GM13977 (cell line): ENCODE measurements at regions not wholly inside any gene's neighbourhood (a gene's known extent, or its start where the extent isn't known, plus 50 kb on each side); places are given as distances from the start of the nearest gene placed in this dataset.

Source experiments
- DNase-seq: peaks from one replicate; pipeline ENCODE4 v3.0.0; 2012; ENCODE audit warnings: low spot score
- in situ Hi-C: fragments of 300-500 bp; cut with MboI; formaldehyde crosslinking; loops from one replicate; pipeline ENCODE4 v1.12.0; 2022; ENCODE audit warnings: low sequenced_read_pairs, low pct_unique_long_range_greater_than_20kb, mixed read lengths, inconsistent platforms; ENCODE audit not compliant: unreplicated experiment
- TF ChIP-seq, protein P1 (sequence below): IDR thresholded peaks from 2 replicates; pipeline ENCODE4 v1.5.1; 2012; ENCODE audit warnings: mild to moderate bottlenecking, control low read depth; ENCODE audit not compliant: insufficient read depth; ENCODE audit errors: extremely low read depth, missing control alignments

DNA sequence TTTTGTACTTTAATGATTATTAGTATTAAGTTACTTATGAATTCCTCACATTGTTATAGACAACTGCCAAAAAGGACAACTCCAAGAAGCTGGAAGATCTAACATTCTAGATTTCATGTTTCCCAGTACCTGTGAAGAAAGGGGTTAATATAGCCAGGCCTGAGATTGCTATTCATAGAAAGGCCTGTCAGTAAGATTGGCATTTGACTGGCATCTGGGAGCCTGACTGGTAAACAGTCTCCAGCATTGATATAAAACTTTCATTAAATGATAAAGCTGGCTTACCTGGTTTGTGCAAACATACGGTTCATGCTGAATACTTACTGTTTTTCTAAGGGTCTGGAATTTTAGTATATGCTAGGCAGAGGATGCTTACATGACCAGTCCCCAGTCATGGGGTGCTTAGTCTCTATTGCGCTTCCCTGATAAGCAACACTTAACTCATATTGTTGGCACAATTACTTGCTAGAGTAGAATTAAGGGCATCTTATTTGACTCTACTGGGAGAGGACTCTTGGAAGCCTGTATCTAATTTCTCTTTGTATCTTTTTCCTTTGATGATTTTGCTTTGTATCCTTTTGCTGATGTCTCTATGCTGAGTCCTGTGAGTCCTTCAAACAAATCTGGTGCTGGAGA is 340.4 kb upstream of the SEMA6A start:
- in situ Hi-C loops, result no loop called here
- TF ChIP-seq, protein P1, sequence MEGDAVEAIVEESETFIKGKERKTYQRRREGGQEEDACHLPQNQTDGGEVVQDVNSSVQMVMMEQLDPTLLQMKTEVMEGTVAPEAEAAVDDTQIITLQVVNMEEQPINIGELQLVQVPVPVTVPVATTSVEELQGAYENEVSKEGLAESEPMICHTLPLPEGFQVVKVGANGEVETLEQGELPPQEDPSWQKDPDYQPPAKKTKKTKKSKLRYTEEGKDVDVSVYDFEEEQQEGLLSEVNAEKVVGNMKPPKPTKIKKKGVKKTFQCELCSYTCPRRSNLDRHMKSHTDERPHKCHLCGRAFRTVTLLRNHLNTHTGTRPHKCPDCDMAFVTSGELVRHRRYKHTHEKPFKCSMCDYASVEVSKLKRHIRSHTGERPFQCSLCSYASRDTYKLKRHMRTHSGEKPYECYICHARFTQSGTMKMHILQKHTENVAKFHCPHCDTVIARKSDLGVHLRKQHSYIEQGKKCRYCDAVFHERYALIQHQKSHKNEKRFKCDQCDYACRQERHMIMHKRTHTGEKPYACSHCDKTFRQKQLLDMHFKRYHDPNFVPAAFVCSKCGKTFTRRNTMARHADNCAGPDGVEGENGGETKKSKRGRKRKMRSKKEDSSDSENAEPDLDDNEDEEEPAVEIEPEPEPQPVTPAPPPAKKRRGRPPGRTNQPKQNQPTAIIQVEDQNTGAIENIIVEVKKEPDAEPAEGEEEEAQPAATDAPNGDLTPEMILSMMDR, result no peak
- no peak for DNase-seq

DNA sequence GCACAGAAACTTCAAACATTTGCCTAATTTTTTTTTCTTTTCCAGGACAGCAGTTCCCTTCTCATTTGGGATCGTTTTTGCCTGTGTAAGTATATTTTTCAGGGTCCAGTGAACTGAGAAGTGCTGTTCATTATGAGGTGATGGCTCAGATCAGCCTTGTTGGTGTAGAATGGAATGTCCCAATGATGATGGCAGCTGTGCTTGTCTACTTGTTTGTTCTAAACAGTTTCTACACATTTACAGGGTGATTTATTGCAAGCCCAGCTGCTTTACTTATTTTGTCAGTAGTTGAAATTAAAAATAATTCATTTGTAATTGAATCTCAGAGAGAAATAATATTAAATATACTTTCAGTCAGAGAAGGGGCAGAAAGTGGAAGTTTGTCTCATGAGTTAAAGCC is 337.6 kb upstream of the SEMA6A start:
- TF ChIP-seq, protein P1, result no peak
- in situ Hi-C loops, result no loop called here
- no peak for DNase-seq

DNA sequence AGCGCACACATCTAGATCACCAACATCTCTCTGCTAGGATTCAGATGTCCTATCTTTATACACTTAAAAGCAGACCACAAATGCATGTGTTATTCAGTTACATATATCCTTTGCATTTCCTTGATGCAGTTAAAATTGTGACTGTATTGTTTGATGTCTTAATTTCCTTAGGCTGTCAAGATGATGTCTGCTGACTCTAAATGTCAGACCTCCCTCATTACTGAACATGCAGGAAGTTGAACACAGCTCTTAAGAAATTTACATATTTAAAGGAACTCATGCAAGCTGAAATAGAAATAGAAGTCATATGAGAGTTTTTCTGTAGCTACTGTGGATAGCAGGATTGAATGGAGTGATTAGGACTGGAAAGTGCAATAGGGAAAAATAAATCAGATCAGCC is 336.5 kb upstream of the SEMA6A start:
- DNase-seq, result no peak
- TF ChIP-seq, protein P1, result no peak
- in situ Hi-C loops, result no loop called here

DNA sequence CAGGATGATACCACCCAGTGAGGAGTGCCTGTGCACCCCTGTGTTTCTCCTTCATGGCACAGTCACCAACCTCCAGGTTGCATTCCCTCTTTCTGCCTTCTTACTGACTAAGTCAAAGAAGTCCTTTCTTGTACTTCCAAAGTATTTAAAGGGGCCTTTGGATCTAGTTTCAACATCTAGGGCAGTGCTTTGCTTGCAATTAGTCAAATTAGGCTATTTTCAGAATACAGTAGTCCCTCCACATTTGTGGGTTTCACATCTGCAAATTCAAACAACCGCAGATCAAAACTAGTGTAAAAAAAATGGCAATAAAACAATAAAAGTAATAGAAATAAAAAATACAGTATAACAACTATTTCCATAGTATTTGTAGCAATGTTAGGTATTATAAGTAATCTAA is 333.9 kb upstream of the SEMA6A start:
- in situ Hi-C loops, result no loop called here
- TF ChIP-seq, protein P1, result no peak
- DNase-seq, result no peak

DNA sequence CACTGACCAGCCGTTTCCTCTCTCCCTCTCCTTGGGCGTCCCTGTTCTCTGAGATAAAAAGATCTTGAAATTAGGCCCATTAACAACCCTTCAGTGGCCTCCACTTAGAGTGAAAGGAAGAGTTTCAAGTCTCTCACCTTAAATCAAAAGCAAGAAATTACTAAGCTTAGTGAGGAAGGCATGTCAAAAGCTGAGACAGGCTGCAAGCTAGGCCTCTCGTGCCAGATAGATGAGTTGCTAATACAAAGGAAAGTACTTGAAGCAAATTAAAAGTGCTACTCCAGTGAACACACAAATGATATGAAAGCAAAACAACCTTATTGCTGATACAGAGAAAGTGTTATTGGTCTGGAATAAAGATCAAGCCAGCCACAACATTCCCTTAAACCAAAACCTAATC is 331.3 kb upstream of the SEMA6A start:
- in situ Hi-C loops, result no loop called here
- TF ChIP-seq, protein P1, result no peak
- DNase-seq, result no peak

DNA sequence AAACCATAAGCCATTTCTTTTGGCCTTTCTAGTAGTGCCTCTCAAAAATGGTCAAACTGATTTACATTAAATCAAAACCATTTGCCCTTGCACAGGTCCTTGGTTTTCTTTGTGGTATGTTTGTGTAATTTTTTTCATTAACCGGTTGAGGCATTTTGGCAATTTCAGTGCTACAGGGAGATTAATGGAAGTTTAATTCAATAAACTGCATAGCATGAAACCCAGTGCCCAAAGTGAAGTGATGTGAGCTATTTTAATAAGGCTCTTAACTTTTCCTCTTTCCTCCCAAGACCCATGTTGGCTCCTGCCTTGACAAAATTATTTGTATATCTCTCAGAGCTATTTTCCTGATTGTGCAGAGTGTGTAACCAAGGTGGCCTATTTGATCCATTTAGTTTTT is 326.2 kb upstream of the SEMA6A start:
- TF ChIP-seq, protein P1, result no peak
- in situ Hi-C loops, result no loop called here
- no peak for DNase-seq

DNA sequence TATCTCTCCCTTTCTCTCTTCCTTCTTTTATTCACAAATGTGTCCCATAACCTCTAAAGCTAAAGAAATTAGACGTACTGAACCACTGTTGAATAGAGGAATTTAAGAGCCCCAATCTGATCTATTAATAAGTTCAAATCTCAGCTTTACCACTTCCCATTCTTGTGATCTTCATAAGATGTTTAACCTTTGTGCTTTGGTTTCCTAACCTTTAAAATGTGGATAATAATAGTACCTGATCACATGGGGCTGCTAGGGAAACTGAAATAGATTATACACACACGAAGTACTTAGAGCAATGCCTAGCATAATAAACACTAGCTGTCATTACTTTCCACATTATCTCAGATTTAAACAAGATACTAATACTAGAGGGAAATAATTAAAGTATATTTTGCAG is 324.3 kb upstream of the SEMA6A start:
- in situ Hi-C loops, result no loop called here
- TF ChIP-seq, protein P1, result no peak
- no peak for DNase-seq
